SU-DHL-6 (cell line): ENCODE measurements at regions not wholly inside any gene's neighbourhood (a gene's known extent, or its start where the extent isn't known, plus 50 kb on each side); places are given as distances from the start of the nearest gene placed in this dataset.

Experiments
- EZH2phosphoT487 ChIP-seq: fragments of 200-600 bp; sonication (generic), shearing (Covaris generic); conservative IDR thresholded peaks from 2 replicates; pipeline ENCODE4 v1.6.1; 2018; ENCODE audit warnings: mild to moderate bottlenecking, antibody characterized with exemption, low read length, moderate library complexity, mixed read lengths
- TF ChIP-seq, protein P1 (sequence below): fragments of 200-600 bp; sonication (generic); IDR thresholded peaks from one replicate; pipeline ENCODE4 v1.5.1; 2017; ENCODE audit warnings: antibody characterized with exemption, mild to moderate bottlenecking, low read length, moderate library complexity; ENCODE audit not compliant: insufficient read depth, poor library complexity, severe bottlenecking

GRCh38 chr16:86725401-86725800 is 147.1 kb downstream of the FOXL1 start:
- TF ChIP-seq, protein P1, sequence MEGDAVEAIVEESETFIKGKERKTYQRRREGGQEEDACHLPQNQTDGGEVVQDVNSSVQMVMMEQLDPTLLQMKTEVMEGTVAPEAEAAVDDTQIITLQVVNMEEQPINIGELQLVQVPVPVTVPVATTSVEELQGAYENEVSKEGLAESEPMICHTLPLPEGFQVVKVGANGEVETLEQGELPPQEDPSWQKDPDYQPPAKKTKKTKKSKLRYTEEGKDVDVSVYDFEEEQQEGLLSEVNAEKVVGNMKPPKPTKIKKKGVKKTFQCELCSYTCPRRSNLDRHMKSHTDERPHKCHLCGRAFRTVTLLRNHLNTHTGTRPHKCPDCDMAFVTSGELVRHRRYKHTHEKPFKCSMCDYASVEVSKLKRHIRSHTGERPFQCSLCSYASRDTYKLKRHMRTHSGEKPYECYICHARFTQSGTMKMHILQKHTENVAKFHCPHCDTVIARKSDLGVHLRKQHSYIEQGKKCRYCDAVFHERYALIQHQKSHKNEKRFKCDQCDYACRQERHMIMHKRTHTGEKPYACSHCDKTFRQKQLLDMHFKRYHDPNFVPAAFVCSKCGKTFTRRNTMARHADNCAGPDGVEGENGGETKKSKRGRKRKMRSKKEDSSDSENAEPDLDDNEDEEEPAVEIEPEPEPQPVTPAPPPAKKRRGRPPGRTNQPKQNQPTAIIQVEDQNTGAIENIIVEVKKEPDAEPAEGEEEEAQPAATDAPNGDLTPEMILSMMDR = no peak
- TF ChIP-seq EZH2phosphoT487 = no peak
